ENCODE measurements at regions not wholly inside any gene's neighbourhood (a gene's known extent, or its start where the extent isn't known, plus 50 kb on each side); places are given as distances from the start of the nearest gene placed in this dataset.
"Not testable (repeated sequence)": the region's sequence is repeated elsewhere in the genome, so short reads cannot be mapped to it uniquely, and the experiment has no call there.

DNA sequence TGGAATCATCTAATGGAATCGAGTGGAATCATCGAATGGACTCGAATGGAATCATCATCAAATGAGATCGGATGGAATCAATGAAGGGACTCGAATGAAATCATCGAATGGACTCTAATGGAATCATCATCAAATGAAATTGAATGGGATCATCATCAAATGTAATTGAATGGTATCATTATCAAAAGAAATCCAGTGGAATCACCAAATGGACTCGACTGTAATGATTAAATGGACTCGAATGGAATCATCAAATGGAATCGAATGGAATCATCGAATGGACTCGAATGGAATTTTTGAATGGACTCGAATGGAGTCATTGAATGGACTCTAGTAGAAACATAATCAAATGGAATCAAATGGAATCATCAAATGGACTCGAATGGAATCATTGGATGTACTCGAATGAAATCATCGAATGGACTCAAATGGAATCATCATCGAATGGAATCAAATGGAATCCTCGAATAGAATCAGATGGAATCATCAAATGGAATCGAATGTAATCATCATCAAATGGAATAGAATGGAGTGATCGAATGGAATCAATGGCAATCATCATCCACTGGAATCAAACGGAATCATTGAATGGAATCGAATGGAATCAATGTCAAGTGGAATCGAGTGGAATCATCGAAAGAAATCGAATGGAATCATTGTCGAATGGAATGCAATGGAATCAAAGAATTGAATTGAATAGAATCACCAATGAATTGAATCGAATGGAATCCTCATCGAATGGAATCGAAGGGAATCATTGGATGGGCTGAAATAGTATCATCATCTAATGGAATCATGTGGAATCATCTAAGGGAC is 234.2 kb downstream of the SHCBP1 start:
- H3K9me3 Mint-ChIP-seq (ENCODE audit: low read depth) = peaks cover 24% of the 10 kb centered on the region
- ATAC-seq; DNase-seq; CTCF ChIA-PET; H3K4me3 Mint-ChIP-seq; H3K27me3 Mint-ChIP-seq; H3K27ac Mint-ChIP-seq; H3K4me1 Mint-ChIP-seq; POLR2A ChIA-PET; intact Hi-C loops (cut with DNase I, micrococcal nuclease): not testable (repeated sequence)
- peaks cover 16% of the 10 kb centered on the region for H3K36me3 Mint-ChIP-seq (ENCODE audit: low read depth)

DNA sequence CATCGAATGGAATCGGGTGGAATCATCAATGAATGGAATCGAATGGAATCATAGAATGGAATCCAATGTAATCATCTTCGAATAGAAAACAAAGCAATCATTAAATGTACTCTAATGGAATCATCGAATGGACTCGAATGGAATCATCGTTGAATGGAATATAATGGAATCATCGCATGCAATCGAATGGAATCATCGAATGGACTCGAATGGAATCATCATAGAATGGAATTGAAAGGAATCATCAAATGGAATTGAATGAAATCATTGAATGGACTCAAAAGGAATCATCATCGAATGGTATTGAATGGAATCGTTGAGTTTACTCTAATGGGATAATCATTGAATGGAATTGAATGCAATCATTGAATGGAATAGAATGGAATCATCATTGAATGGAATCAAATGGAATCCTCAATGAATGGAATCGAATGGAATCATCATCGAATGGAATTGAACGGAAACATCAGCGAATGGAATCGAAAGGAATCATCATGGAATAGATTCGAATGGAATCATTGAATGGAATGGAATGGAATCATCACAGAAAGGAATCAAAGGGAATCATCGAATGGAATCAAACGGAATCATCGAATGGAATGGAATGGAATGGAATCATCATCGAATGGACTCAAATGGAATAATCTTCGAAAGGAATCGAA is 234.9 kb downstream of the SHCBP1 start:
- ATAC-seq; intact Hi-C loops (cut with DNase I, micrococcal nuclease); DNase-seq; H3K27me3 Mint-ChIP-seq; POLR2A ChIA-PET; H3K4me1 Mint-ChIP-seq; H3K27ac Mint-ChIP-seq; H3K4me3 Mint-ChIP-seq; CTCF ChIA-PET: not testable (repeated sequence)
- H3K9me3 Mint-ChIP-seq (ENCODE audit: low read depth) = peaks cover 26% of the 10 kb centered on the region
- peaks cover 16% of the 10 kb centered on the region for H3K36me3 Mint-ChIP-seq (ENCODE audit: low read depth)

DNA sequence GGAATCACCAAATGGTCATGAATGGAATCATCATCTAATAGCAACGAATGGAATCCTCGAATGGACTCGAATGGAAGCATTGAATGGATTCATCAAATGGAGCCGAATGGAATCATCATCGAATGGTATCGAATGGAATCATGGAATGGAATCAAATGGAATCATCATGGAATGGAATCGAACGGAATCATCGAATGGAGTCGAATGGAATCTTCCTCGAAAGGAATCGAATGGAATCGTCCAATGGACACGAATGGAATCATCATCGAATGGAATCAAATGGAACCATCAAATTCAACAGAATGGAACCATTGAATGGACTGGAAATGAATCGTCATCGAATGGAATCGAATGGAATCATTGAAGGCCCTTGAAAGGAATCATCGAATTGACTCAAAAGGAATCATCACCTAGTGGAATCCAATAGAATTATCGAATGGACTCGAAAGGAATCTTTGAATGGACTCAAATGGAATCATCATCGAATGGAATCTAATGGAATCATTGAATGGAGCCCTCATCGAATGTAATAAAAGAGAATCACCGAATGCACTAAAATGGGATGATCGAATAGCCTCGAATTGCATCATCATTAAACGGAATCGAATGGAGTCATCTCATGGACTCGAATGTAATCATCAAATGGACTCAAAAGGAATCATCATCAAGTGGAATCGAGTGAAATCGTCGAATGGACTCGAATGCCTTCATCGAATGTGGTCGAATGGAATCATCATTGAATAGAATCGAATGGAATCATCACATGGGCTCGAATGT is 236.7 kb downstream of the SHCBP1 start:
- H3K4me3 Mint-ChIP-seq; POLR2A ChIA-PET; DNase-seq; ATAC-seq; CTCF ChIA-PET; H3K27ac Mint-ChIP-seq; H3K27me3 Mint-ChIP-seq; H3K4me1 Mint-ChIP-seq; intact Hi-C loops (cut with DNase I, micrococcal nuclease): not testable (repeated sequence)
- Mint-ChIP-seq H3K36me3 (ENCODE audit: low read depth) (peaks cover 13% of the 10 kb centered on the region), H3K9me3 (ENCODE audit: low read depth) (peaks cover 23% of the 10 kb centered on the region)

DNA sequence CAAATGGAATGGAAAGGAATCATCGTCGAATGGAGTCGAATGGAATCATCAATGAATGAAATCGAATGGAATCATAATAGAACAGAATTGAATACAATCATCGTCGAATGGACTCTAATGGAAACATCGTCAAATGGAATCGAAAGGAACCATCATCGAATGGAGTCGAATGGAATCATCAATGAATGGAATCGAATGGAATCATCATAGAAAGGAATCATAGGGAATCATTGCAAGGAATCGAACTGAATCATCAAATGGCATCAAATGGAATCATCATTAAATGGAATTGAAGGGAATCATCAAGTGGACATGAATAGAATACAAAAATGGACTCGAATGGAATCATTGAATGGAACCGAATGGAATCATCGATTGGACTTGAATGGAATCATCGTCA is 237.6 kb downstream of the SHCBP1 start:
- H3K27me3 Mint-ChIP-seq; POLR2A ChIA-PET; DNase-seq; ATAC-seq; CTCF ChIA-PET; H3K27ac Mint-ChIP-seq; H3K4me1 Mint-ChIP-seq; intact Hi-C loops (cut with DNase I, micrococcal nuclease); H3K4me3 Mint-ChIP-seq: not testable (repeated sequence)
- Mint-ChIP-seq H3K36me3 (ENCODE audit: low read depth) (peaks cover 13% of the 10 kb centered on the region), H3K9me3 (ENCODE audit: low read depth) (peaks cover 23% of the 10 kb centered on the region)

DNA sequence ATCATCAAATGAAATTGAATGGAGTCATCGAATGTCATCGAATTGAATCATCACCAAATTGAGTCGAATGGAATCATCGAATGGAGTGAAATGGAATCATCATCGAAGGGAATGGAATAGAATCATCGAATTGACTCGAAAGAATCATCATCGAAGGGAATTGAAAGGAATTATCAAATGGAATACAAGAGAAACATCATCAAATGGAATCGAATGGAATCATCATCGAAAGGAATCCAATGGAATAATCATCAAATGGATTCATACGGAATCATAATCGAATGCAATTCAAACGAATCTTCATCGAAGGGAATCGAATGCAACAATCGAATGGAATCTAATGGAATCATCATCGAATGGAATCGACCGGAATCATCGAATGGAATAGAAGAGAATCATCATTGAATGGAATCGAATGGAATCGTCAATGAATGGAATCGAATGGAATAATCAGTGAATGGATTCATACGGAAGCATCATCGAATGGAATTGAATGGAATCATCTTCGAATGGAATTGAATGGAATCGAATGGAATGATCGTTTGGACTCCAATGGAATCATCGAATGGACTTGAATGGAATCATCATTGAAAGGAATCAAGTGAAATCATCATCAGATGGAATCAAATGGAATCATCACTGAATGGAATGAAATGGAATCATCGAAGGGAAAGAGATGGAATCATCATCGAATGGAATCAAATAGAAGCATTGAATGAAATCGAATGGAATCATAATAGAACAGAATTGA is 238.2 kb downstream of the SHCBP1 start:
- DNase-seq; H3K27ac Mint-ChIP-seq; H3K4me3 Mint-ChIP-seq; ATAC-seq; H3K4me1 Mint-ChIP-seq; POLR2A ChIA-PET; H3K27me3 Mint-ChIP-seq; CTCF ChIA-PET; intact Hi-C loops (cut with DNase I, micrococcal nuclease): not testable (repeated sequence)
- Mint-ChIP-seq H3K36me3 (ENCODE audit: low read depth) (peaks cover 13% of the 10 kb centered on the region), H3K9me3 (ENCODE audit: low read depth) (peaks cover 22% of the 10 kb centered on the region)

DNA sequence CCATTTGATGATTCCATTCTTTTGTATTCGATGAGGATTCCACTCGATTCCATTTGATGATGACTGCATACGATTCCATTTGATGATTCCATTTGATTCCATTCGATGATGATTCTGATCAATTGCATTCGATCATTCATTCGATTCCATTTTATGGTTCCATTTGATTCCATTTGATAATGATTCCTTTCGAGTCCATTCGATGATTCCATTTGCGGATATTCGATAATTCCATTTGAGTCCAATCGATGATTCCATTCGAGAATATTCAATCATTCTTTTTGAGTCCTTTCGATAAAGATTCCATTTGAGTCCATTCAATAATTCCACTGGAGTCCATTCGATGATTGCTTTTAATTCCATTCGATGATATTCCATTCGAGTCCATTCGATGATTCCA is 239.1 kb downstream of the SHCBP1 start:
- intact Hi-C loops (cut with DNase I, micrococcal nuclease); ATAC-seq; H3K4me1 Mint-ChIP-seq; H3K27me3 Mint-ChIP-seq; H3K27ac Mint-ChIP-seq; CTCF ChIA-PET; DNase-seq; H3K4me3 Mint-ChIP-seq; POLR2A ChIA-PET; H3K36me3 Mint-ChIP-seq (ENCODE audit: low read depth): not testable (repeated sequence)
- H3K9me3 Mint-ChIP-seq (ENCODE audit: low read depth) = peaks cover 17% of the 10 kb centered on the region

DNA sequence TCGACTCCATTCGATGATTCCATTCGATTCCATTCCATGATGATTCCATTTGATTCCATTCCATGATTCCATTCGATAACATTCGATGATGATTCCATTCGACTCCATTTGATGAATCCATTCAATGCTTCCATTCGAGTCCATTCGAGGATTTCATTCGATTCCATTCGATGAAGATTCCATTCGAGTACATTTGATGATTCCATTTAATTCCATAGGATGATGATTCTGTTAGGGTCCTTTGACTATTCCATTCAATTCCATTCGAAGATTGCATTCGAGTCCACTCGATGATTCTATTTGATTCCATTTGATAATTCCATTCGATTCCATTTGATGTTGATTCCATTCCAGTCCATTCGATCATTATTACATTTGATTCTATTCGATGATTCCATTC is 239.8 kb downstream of the SHCBP1 start:
- intact Hi-C loops (cut with DNase I, micrococcal nuclease); DNase-seq; POLR2A ChIA-PET; H3K36me3 Mint-ChIP-seq (ENCODE audit: low read depth); H3K4me3 Mint-ChIP-seq; H3K4me1 Mint-ChIP-seq; H3K27ac Mint-ChIP-seq; H3K27me3 Mint-ChIP-seq; ATAC-seq; CTCF ChIA-PET: not testable (repeated sequence)
- peaks cover 14% of the 10 kb centered on the region for H3K9me3 Mint-ChIP-seq (ENCODE audit: low read depth)
